Stomach smooth muscle (tissue), 2 donors: ENCODE measurements at regions not wholly inside any gene's neighbourhood (a gene's known extent, or its start where the extent isn't known, plus 50 kb on each side); places are given as distances from the start of the nearest gene placed in this dataset.

Source experiments
- H3K27ac ChIP-seq: one replicate; pipeline ENCODE4 v1.7.0; 2013; ENCODE audit warnings: mild to moderate bottlenecking, low read length, inconsistent platforms
- H3K27me3 ChIP-seq, 2 donors: one replicate each; pipeline ENCODE4 v1.7.0; 2013; ENCODE audit warnings: low read length in 2 of 2; ENCODE audit not compliant: insufficient read depth in 2 of 2, control insufficient read depth in 1 of 2
- H3K36me3 ChIP-seq, 2 donors: one replicate each; pipeline ENCODE4 v1.7.0; 2013; ENCODE audit warnings: low read length in 2 of 2; ENCODE audit not compliant: control insufficient read depth in 2 of 2, insufficient read depth in 2 of 2
- H3K4me1 ChIP-seq: one replicate; pipeline ENCODE4 v1.7.0; 2013; ENCODE audit warnings: low read length; ENCODE audit not compliant: control insufficient read depth, insufficient read depth
- H3K4me3 ChIP-seq, 2 donors: one replicate each; pipeline ENCODE4 v1.7.0; 2013; ENCODE audit warnings: low read length in 2 of 2
- H3K9ac ChIP-seq, 2 donors: one replicate each; pipeline ENCODE4 v1.7.0; 2013; ENCODE audit warnings: low read length in 2 of 2, mild to moderate bottlenecking in 1 of 2
- H3K9me3 ChIP-seq, 2 donors: one replicate each; pipeline ENCODE4 v1.7.0; 2013; ENCODE audit warnings: low read length in 2 of 2; ENCODE audit not compliant: control insufficient read depth in 2 of 2
- donor health status: healthy.
- donor health status: Pancreatic carcinoma.

DNA sequence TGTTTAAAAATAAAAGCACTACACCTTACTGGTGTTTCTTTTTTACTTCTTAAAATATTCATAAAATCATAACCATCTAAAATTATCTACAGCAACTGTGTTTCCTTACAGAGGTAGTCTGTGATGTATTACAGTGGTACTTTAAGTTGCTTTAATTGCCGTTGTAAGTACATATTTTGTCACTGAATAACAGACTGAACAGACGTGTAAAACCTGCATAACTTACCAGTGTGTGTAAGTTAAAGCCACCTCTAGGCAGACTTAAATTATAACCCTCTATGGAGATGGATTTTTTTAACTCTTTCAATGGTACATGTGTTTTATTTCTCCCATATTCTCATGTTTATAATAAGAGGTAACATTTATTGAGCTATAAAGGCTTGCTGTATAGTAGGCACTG, 166.8 kb downstream of the NR4A2 start:
- Histone ChIP-seq H3K9me3 (no peaks in the 10 kb centered on the region), H3K27me3 (no peaks in the 10 kb centered on the region), H3K4me3 (no peak overlapping the region), H3K4me1 (no peaks in the 10 kb centered on the region), H3K36me3 (no peaks in the 10 kb centered on the region), H3K9ac (no peak overlapping the region), H3K27ac (no peak overlapping the region)

DNA sequence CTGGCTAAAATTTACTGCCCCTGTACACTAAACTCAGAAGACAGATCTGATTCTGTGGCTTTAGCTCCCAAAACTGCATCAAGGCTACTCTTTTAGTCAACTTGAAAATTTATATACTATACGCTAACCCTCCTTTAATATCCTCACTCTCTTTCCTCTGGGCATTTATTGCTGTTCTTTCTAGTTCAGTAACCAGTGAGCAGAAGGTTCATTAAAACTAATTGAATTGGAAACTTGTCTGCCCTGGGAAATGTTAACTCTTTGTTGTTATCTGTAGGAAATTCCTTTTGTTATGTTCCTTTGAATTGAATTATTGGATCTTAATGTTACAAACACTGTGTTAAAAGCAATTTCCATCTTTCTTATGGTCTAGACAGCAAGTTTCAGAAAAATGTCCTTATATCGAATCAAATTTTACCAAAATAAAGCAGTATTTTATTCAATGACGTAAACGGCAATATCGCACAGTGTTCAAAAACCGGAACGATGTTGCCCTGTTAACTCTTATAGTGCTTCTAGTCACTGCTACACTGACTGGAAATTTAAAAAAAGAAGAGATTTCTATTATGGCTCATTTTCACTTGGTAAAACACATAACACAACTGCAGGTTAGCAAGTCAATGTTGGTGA, 168.3 kb downstream of the NR4A2 start:
- H3K9ac ChIP-seq, result no peak overlapping the region
- H3K36me3 ChIP-seq, result no peaks in the 10 kb centered on the region
- H3K27ac ChIP-seq, result no peak overlapping the region
- H3K4me1 ChIP-seq, result no peaks in the 10 kb centered on the region
- no peak overlapping the region for H3K4me3 ChIP-seq
- no peaks in the 10 kb centered on the region for H3K9me3 ChIP-seq
- no peaks in the 10 kb centered on the region for H3K27me3 ChIP-seq

- Histone ChIP-seq H3K4me1 (no peaks in the 10 kb centered on the region), H3K36me3 (no peaks in the 10 kb centered on the region), H3K9me3 (no peaks in the 10 kb centered on the region), H3K9ac (no peak overlapping the region), H3K4me3 (no peak overlapping the region), H3K27me3 (no peaks in the 10 kb centered on the region), H3K27ac (no peak overlapping the region)
These were observed 173.7 kb downstream of the NR4A2 start for GRCh38 chr2:156158808-156159207.

GRCh38 chr2:156157670-156158069, 174.9 kb downstream of the NR4A2 start:
- H3K4me1 ChIP-seq, result no peaks in the 10 kb centered on the region
- no peak overlapping the region for H3K27ac ChIP-seq
- H3K9me3 ChIP-seq, result no peaks in the 10 kb centered on the region
- H3K27me3 ChIP-seq, result no peaks in the 10 kb centered on the region
- no peak overlapping the region for H3K9ac ChIP-seq
- no peak overlapping the region for H3K4me3 ChIP-seq
- H3K36me3 ChIP-seq, result no peaks in the 10 kb centered on the region

DNA sequence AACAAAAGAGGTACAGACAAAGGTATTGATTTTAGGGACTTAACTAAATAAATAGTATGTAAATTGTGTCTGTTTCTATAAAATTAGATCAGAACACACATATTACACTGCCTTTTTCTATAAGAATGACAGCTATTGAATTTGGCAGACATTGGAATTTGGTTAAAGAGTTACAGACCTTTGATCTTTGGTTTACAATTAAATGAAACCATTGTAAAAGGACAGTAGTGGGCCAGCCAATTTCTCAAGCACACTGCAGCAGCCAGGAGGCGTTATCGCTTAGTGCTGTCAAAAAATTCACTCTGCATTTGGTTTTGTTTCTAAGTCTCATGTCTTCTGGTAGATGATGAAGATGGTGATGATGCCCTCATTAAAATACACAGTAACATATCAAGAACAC, 175.9 kb downstream of the NR4A2 start:
- no peaks in the 10 kb centered on the region for H3K4me1 ChIP-seq
- no peaks in the 10 kb centered on the region for H3K36me3 ChIP-seq
- no peak overlapping the region for H3K27ac ChIP-seq
- H3K4me3 ChIP-seq, result no peak overlapping the region
- H3K9me3 ChIP-seq, result no peaks in the 10 kb centered on the region
- no peak overlapping the region for H3K9ac ChIP-seq
- no peaks in the 10 kb centered on the region for H3K27me3 ChIP-seq

DNA sequence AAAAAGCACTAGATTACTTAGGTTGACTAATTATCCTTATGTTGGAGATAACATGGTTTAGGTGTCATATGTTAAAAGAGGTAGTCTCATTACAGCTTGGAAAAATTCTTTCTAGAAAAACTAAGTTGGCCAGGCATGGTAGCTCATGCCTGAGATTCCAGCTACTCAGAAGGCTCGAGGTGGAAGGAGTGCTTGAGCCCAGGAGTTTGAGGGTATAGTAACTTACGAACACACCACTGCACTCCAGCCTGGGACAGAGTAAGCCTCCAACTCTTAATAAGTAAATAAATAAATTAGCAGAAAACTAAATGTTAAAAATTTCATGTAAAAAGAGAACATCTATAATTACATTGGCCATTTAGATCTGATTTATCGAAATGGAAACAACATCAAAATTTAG, 177.2 kb downstream of the NR4A2 start:
- H3K4me1 ChIP-seq, result no peaks in the 10 kb centered on the region

DNA sequence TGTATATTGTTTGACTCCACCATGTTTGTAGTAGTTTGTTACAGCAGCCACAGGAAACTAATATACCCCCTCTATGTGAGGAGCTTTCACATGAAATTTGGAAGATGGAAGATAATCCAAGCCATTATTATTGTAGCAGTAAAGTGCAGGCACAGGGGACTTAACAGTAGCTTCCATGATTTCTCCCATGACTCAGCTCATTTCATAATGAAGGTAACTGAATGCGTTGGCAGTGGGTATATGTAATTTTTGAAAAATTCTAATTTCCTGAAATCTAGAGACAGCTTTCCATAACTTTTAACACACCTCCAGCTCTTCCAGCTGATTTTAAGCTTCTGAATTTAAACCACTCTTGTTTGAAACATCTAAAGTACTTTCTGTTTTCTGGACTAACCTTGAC, 181.2 kb downstream of the NR4A2 start:
- Histone ChIP-seq H3K36me3 (no peaks in the 10 kb centered on the region), H3K9me3 (no peaks in the 10 kb centered on the region), H3K4me1 (no peaks in the 10 kb centered on the region), H3K27ac (no peak overlapping the region), H3K9ac (no peak overlapping the region), H3K4me3 (no peak overlapping the region), H3K27me3 (no peaks in the 10 kb centered on the region)

More for the DNA sequence above, 177.2 kb downstream of the NR4A2 start:
- no peaks in the 10 kb centered on the region for H3K27me3 ChIP-seq
- H3K27ac ChIP-seq, result no peak overlapping the region
- no peak overlapping the region for H3K9ac ChIP-seq
- H3K4me3 ChIP-seq, result no peak overlapping the region
- no peaks in the 10 kb centered on the region for H3K9me3 ChIP-seq
- H3K36me3 ChIP-seq, result no peaks in the 10 kb centered on the region

- Histone ChIP-seq H3K9ac (no peak overlapping the region), H3K27ac (no peak overlapping the region), H3K36me3 (no peaks in the 10 kb centered on the region), H3K4me1 (no peaks in the 10 kb centered on the region), H3K27me3 (no peaks in the 10 kb centered on the region), H3K4me3 (no peak overlapping the region), H3K9me3 (no peaks in the 10 kb centered on the region)
These were observed 184.8 kb downstream of the NR4A2 start for GRCh38 chr2:156147594-156148330.

DNA sequence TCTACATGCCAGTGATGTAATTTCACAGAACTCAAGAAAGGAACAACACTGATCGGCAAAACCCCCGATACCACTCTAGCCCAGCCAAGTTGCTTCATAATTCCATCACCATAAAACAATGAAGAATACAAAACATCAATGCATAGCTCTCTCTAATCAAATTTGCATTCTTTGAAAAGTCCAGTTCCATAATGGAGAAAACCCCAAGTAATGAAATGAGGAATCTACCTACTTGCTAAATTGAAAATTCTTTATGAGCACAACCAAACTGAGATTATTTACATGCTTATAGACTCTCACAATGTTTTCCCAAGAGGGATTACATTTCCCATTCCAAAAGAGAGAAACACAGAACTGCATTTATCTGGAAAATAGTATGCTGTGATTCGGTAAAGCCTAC, 186.5 kb downstream of the NR4A2 start:
- H3K27ac ChIP-seq, result no peak overlapping the region
- no peaks in the 10 kb centered on the region for H3K36me3 ChIP-seq
- no peaks in the 10 kb centered on the region for H3K4me1 ChIP-seq
- H3K4me3 ChIP-seq, result no peak overlapping the region
- H3K9me3 ChIP-seq, result no peaks in the 10 kb centered on the region
- no peaks in the 10 kb centered on the region for H3K27me3 ChIP-seq
- H3K9ac ChIP-seq, result no peak overlapping the region

DNA sequence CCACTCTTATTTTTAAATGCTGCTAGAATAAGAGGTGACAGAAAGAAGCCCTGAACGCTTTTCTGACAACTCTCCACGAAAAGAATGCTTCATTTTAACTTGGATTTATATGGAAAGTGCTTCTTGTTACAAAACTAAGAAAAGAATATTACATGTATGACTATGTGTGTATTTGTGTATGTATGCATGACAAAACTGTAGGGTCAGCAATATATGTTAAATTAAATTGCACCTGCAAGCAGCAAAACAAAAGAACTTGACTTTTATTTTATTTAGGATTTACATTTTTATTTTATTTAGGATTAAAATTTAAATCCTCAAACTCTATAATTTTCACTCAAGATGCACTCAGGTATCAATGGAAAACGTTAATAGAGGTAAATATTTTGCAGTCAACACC, 187.1 kb downstream of the NR4A2 start:
- Histone ChIP-seq H3K27ac (no peak overlapping the region), H3K9ac (no peak overlapping the region), H3K9me3 (no peaks in the 10 kb centered on the region), H3K4me1 (no peaks in the 10 kb centered on the region), H3K36me3 (no peaks in the 10 kb centered on the region), H3K4me3 (no peak overlapping the region), H3K27me3 (no peaks in the 10 kb centered on the region)

GRCh38 chr2:156136566-156136965, 196.0 kb downstream of the NR4A2 start:
- Histone ChIP-seq H3K9ac (no peak overlapping the region), H3K27me3 (no peaks in the 10 kb centered on the region), H3K4me1 (no peaks in the 10 kb centered on the region), H3K9me3 (no peaks in the 10 kb centered on the region), H3K36me3 (no peaks in the 10 kb centered on the region), H3K27ac (no peak overlapping the region), H3K4me3 (no peak overlapping the region)
